Esophagus muscularis mucosa (tissue), 3 donors: ENCODE measurements at regions not wholly inside any gene's neighbourhood (a gene's known extent, or its start where the extent isn't known, plus 50 kb on each side); places are given as distances from the start of the nearest gene placed in this dataset.

ENCODE experiments used
- POLR2A ChIP-seq: fragments of 450-650 bp; IDR thresholded peaks from one replicate; pipeline ENCODE4 v1.6.1; 2017; ENCODE audit warnings: antibody characterized with exemption, moderate library complexity, mild to moderate bottlenecking, low read depth
- TF ChIP-seq, protein P1 (sequence below), 3 experiments: fragments of 200-600 bp in 2 of 3; fragments of 450-650 bp in 1 of 3; sonication (generic) in 2 of 3; IDR thresholded peaks; one replicate each; pipeline ENCODE4 v1.5.1; 2017 to 2019; ENCODE audit warnings: antibody characterized with exemption in 3 of 3, mild to moderate bottlenecking in 2 of 3, moderate library complexity in 1 of 3

DNA sequence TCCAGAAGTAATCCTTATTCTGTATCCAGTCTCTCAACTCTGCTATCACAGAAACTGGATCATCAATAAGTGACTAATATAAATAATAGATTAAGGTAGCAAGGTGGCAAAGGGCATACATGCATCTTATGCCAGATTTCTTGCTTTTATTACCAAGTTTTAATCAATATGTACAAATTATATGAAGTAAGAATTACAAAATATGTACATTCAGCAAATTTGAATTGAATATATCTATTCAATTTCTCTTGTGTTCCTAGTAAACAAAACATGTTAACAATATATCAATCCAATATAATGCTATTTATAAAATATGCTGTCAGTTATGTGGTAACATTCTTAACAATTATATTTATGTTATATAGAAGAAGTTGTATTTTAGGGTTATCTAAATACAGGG is 488.7 kb upstream of the COX7C start:
- TF ChIP-seq, protein P1, sequence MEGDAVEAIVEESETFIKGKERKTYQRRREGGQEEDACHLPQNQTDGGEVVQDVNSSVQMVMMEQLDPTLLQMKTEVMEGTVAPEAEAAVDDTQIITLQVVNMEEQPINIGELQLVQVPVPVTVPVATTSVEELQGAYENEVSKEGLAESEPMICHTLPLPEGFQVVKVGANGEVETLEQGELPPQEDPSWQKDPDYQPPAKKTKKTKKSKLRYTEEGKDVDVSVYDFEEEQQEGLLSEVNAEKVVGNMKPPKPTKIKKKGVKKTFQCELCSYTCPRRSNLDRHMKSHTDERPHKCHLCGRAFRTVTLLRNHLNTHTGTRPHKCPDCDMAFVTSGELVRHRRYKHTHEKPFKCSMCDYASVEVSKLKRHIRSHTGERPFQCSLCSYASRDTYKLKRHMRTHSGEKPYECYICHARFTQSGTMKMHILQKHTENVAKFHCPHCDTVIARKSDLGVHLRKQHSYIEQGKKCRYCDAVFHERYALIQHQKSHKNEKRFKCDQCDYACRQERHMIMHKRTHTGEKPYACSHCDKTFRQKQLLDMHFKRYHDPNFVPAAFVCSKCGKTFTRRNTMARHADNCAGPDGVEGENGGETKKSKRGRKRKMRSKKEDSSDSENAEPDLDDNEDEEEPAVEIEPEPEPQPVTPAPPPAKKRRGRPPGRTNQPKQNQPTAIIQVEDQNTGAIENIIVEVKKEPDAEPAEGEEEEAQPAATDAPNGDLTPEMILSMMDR (IDR thresholded peaks at IDR 0.05) = no peak
- no peak for TF ChIP-seq POLR2A
